NT2/D1 (cell line): ENCODE measurements at regions not wholly inside any gene's neighbourhood (a gene's known extent, or its start where the extent isn't known, plus 50 kb on each side); places are given as distances from the start of the nearest gene placed in this dataset.

Source experiments
- SUZ12 ChIP-seq: IDR thresholded peaks from 2 replicates; pipeline ENCODE4 v1.6.1; 2011; ENCODE audit not compliant: insufficient read length, insufficient read depth; ENCODE audit errors: extremely low read depth
- YY1 ChIP-seq: IDR thresholded peaks from 2 replicates; pipeline ENCODE4 v1.6.1; 2011; ENCODE audit not compliant: insufficient read length, insufficient read depth
- ZNF274 ChIP-seq: IDR thresholded peaks from 2 replicates; pipeline ENCODE4 v1.6.1; 2011; ENCODE audit warnings: mild to moderate bottlenecking, low read depth, low read length

- TF ChIP-seq ZNF274 (no peak), YY1 (no peak), SUZ12 (no peak)
Measured at GRCh38 chr10:31135171-31135570, 103.5 kb upstream of the ZNF438 start.
